Uterus (tissue), 2 donors: ENCODE measurements at regions not wholly inside any gene's neighbourhood (a gene's known extent, or its start where the extent isn't known, plus 50 kb on each side); places are given as distances from the start of the nearest gene placed in this dataset.

Experiments
- POLR2A ChIP-seq, 2 donors: fragments of 450-650 bp; IDR thresholded peaks; one replicate each; pipeline ENCODE4 v1.6.1; 2016; ENCODE audit warnings: antibody characterized with exemption in 2 of 2, mild to moderate bottlenecking in 1 of 2, moderate library complexity in 1 of 2
- TF ChIP-seq, protein P1 (sequence below), 4 experiments: fragments of 200-600 bp in 2 of 4; fragments of 450-650 bp in 2 of 4; sonication (generic) in 2 of 4; IDR thresholded peaks; one replicate each; pipeline ENCODE4 v1.5.1; 2016 to 2019; ENCODE audit warnings: antibody characterized with exemption in 4 of 4, mild to moderate bottlenecking in 2 of 4, moderate library complexity in 1 of 4

DNA sequence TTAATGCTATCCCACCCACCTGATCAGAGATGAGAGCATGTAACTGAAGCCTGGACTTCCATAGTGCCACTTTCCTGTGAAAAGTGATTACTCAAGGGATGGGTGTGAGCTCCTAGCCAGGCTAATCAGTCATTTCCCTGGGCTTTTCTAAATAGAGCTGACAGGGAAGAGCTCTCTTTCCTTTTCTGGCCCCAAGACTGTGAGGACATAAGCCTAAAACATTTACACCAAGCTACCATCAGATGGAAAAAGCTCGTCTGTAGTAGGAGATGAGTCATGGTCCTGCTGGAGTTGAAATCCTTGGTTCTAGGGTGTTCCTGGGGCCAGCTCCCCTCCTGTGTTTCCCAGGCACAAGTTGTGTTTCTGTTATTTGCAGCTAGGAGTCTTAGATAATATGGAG, 52.4 kb upstream of the NDP start:
- no peak for TF ChIP-seq POLR2A (IDR thresholded peaks at IDR 0.05)
- TF ChIP-seq, protein P1, sequence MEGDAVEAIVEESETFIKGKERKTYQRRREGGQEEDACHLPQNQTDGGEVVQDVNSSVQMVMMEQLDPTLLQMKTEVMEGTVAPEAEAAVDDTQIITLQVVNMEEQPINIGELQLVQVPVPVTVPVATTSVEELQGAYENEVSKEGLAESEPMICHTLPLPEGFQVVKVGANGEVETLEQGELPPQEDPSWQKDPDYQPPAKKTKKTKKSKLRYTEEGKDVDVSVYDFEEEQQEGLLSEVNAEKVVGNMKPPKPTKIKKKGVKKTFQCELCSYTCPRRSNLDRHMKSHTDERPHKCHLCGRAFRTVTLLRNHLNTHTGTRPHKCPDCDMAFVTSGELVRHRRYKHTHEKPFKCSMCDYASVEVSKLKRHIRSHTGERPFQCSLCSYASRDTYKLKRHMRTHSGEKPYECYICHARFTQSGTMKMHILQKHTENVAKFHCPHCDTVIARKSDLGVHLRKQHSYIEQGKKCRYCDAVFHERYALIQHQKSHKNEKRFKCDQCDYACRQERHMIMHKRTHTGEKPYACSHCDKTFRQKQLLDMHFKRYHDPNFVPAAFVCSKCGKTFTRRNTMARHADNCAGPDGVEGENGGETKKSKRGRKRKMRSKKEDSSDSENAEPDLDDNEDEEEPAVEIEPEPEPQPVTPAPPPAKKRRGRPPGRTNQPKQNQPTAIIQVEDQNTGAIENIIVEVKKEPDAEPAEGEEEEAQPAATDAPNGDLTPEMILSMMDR (IDR thresholded peaks at IDR 0.05): no peak
